ENCODE measurements at regions not wholly inside any gene's neighbourhood (a gene's known extent, or its start where the extent isn't known, plus 50 kb on each side); places are given as distances from the start of the nearest gene placed in this dataset.

DNA sequence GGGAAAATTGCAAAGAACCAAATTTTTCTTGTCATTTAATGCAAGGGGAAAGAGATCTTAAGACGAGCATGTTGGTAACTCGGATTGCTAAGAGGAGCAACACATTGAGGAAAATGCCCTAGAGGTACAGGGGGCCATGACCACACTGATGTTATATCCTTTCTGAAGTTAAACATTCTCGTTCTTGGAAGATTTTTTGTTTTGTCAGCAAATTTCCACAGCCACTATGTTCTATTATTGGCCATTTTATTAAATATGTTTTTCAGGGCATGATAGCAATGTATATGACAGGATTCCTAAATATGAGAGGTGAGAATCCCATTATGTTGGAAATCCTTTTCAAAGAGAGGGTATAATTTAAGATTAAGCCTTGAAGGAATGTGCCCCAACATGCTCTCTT lies 627.2 kb upstream of the PKN2 start:
- ATAC-seq (no peak), DNase-seq (ENCODE audit: low spot score in 2 of 2) (no peak)
- no peaks in the 10 kb centered on the region for H3K4me1 Mint-ChIP-seq
- no peaks in the 10 kb centered on the region for H3K36me3 Mint-ChIP-seq
- H3K9me3 Mint-ChIP-seq: peaks cover 2% of the 10 kb centered on the region
- H3K4me3 Mint-ChIP-seq: no peak overlapping the region
- H3K27ac Mint-ChIP-seq: no peak overlapping the region

DNA sequence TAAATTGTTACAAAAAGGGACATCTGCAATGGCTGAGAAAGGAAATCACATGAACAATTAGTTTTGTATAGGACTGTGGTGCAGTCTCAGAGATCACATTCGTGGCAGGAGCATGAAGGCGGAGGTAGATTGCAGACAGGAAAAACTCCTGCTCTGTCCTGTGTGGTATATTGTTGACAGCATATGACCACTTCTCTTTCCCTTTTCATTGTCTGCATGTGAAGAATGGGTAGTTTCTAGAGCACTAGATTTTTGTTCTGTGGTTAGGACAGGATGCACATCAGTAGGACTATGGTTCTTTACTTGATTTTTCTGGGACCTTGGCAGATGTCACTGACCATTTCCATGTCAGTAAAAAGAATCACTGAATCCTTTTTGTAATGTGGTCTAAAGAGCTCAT lies 625.9 kb upstream of the PKN2 start:
- Mint-ChIP-seq H3K27ac (no peak overlapping the region), H3K4me3 (no peak overlapping the region), H3K9me3 (peaks cover 2% of the 10 kb centered on the region), H3K4me1 (no peaks in the 10 kb centered on the region), H3K36me3 (no peaks in the 10 kb centered on the region)
- ATAC-seq: no peak
- DNase-seq (ENCODE audit: low spot score in 2 of 2): no peak

DNA sequence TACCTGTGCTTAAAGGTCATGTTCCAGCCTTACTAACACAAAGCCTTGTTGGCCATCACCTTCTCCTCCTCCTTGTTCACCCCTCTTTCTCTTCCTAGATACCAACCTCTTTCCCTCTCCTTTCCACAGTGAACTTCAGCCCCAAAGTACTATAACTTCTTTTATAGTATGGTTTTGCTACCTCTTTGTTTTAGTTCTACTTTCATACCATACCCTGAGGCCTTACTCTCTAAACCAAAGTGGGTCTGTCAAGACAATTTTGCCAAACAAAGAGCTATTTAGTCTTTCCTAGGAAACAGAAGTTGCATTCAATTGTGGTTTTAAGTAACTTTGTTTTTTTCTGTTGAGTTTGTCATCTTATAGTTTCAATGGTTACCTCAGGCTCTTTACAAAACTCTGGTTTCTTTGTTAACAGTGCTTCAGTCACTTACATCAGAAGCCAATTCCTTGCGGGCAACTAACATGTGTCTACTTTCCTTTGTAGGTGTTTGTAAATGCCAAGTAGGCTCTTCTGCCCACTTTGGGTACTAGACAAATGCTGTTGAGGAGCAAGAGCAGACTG lies 623.9 kb upstream of the PKN2 start:
- no peaks in the 10 kb centered on the region for H3K36me3 Mint-ChIP-seq
- peaks cover 2% of the 10 kb centered on the region for H3K9me3 Mint-ChIP-seq
- DNase-seq (ENCODE audit: low spot score in 2 of 2): no peak
- H3K4me1 Mint-ChIP-seq: no peaks in the 10 kb centered on the region
- no peak overlapping the region for H3K27ac Mint-ChIP-seq
- no peak for ATAC-seq
- no peak overlapping the region for H3K4me3 Mint-ChIP-seq

DNA sequence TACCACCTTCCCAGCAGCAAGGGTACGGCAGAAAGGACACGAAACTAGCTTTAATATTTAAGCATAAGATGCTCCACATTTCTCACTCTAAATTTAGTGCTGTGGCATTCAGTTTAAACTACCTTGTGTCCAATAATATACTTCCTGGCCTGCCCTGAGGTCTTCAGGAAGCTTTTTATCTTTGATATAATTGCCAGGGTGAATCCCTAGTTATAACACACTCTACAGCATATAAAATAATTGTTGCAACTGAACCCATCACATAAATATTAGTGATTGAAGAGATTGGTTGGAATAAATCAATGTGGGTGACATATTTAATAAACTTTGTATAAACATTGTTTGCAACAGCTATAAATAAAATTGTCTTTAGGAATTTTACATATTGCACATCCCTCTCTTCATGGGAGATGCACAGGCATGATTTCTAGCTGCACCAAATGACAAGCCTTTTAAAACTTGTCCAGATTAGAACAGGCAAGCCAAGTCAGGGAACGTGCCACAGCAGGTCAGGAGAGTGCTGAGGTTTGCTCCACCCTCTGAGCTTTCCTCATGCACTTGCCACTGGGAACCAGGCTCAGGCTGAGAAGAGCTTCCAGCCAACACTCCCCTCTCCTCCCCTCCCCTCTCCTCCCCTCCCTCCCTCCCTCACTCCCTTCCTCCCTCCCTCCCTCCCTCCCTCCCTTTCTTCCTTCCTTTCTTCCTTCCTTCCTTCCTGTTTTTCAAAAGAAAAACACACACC lies 623.2 kb upstream of the PKN2 start:
- Mint-ChIP-seq H3K4me3 (no peak overlapping the region), H3K27ac (no peak overlapping the region), H3K36me3 (no peaks in the 10 kb centered on the region), H3K9me3 (peaks cover 2% of the 10 kb centered on the region), H3K4me1 (no peaks in the 10 kb centered on the region)
- no peak for DNase-seq (ENCODE audit: low spot score in 2 of 2)
- ATAC-seq: no peak

DNA sequence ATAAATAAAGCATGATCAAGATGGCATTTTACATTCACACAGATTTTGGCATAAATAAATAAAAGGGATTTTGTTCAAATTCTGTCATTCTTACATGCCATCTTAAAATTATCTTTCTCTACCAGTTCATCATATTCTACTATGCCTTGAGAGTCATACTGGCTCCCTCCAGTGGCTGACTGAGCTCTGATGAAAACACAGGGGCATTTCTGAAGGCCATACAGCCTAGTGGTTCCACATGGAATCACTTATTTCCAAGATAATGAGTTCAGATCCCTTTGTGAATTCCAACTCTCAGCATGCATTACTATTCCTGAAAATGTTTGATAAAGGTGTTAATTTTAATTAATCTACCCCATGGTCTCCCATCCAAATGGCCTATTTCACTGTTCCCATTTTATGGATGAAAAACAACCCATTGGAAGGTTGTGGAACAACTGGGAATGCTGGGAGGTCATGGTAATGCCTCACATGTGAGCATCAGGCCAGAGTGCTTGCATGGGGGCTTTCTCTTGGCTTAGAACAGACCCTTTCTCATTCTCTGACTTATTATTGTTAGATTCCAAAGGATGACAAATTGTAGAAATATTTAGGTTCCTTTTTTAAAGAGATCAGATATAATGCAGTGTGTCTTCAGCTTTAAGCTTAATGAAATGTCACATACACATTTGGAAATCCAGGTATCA lies 622.4 kb upstream of the PKN2 start:
- DNase-seq (ENCODE audit: low spot score in 2 of 2) (no peak), ATAC-seq (no peak)
- H3K9me3 Mint-ChIP-seq: peaks cover 2% of the 10 kb centered on the region
- no peaks in the 10 kb centered on the region for H3K4me1 Mint-ChIP-seq
- no peaks in the 10 kb centered on the region for H3K36me3 Mint-ChIP-seq
- no peak overlapping the region for H3K27ac Mint-ChIP-seq
- H3K4me3 Mint-ChIP-seq: no peak overlapping the region

DNA sequence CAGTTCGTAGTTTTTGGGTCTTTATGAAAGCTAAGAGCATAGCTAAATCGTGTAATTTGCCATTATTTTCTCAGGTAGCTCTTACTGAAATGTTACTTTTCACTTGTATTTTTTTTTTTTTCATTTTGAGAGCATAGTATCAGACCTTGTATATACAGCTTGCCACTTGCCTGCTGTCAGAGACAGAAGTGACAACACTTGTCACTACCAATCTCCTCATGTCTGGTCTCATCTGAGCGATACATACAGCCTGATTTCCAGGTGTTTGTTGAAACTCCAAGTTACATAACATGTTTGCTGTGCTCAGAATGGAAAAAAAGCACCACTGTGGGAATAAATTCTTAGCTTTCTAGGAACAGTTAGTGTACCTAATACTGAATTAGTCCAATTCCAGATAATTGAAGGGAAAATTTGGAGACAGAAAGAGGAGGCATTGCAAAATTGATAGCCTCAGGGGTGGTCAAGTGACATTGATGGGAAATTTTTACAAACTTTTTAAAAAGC lies 621.4 kb upstream of the PKN2 start:
- Mint-ChIP-seq H3K4me3 (no peak overlapping the region), H3K36me3 (no peaks in the 10 kb centered on the region), H3K4me1 (no peaks in the 10 kb centered on the region), H3K27ac (no peak overlapping the region), H3K9me3 (peaks cover 2% of the 10 kb centered on the region)
- ATAC-seq (no peak), DNase-seq (ENCODE audit: low spot score in 2 of 2) (no peak)

DNA sequence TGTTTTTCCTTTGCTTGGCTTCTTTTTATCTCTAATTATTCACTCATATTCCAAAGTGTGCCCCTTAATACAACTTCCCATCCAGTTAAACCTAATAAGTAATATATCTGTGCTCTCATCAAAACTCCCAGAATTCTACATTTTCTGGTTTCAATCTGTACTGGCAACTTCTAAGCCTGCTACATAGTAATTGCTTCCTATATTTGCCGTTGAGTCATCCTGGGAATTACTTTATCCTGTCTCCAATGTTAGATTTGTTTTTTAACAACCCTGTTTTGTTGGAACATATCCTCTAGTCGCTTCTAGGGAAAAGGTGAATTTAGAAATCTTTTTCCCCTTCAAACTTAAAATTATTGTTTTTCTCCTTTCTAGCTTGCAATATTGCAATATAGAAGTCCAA lies 620.5 kb upstream of the PKN2 start:
- no peak overlapping the region for H3K27ac Mint-ChIP-seq
- peaks cover 2% of the 10 kb centered on the region for H3K9me3 Mint-ChIP-seq
- no peaks in the 10 kb centered on the region for H3K36me3 Mint-ChIP-seq
- H3K4me3 Mint-ChIP-seq: no peak overlapping the region
- no peak for ATAC-seq
- H3K4me1 Mint-ChIP-seq: no peaks in the 10 kb centered on the region
- DNase-seq (ENCODE audit: low spot score in 2 of 2): no peak

DNA sequence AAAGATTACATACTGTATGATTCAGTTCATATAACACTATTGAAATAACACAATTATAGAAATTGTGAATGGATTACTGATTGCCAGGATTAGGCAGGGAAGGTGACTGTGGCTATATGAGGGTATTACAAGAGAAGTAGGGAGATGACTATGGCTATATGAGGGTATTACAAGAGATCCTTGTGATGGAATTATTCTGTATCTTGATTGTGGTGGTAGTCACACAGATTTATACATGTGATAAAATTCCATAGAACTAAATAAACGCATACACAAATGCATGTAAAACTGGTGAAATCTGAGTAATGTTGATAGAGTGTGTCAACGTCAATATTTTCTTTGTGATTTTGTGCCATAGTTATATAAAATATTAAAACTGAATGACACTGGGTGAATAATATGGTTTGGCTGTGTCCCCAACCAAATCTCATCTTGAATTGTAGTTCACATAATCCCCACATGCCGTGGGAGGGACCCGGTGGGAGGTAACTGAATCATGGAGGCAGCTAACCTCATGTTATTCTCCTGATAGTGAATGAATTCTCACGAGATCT lies 615.6 kb upstream of the PKN2 start:
- Mint-ChIP-seq H3K27ac (no peak overlapping the region), H3K4me1 (no peaks in the 10 kb centered on the region), H3K9me3 (no peaks in the 10 kb centered on the region), H3K36me3 (no peaks in the 10 kb centered on the region), H3K4me3 (no peak overlapping the region)
- DNase-seq (ENCODE audit: low spot score in 2 of 2) (no peak), ATAC-seq (no peak)

DNA sequence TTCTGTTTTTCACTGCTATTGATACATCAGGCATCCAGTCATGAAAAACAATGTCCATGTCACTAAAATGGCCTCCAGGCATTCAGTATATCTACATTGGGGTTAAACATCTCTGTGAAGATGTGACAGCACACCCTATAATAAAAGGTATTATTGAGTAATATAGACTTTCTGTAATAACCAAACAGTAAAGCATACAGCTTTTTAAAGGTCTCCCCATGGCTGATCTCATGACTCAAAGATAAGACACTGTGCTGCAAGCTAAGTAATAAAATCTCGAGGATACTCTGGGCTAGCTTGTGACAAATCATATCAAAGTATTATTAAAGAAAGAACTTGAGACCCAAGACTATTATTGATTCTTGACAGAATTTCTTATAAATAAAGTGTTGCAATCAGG lies 613.1 kb upstream of the PKN2 start:
- no peaks in the 10 kb centered on the region for H3K36me3 Mint-ChIP-seq
- ATAC-seq (no peak), DNase-seq (ENCODE audit: low spot score in 2 of 2) (no peak)
- H3K4me1 Mint-ChIP-seq: no peaks in the 10 kb centered on the region
- H3K9me3 Mint-ChIP-seq: no peaks in the 10 kb centered on the region
- H3K4me3 Mint-ChIP-seq: no peak overlapping the region
- no peak overlapping the region for H3K27ac Mint-ChIP-seq

DNA sequence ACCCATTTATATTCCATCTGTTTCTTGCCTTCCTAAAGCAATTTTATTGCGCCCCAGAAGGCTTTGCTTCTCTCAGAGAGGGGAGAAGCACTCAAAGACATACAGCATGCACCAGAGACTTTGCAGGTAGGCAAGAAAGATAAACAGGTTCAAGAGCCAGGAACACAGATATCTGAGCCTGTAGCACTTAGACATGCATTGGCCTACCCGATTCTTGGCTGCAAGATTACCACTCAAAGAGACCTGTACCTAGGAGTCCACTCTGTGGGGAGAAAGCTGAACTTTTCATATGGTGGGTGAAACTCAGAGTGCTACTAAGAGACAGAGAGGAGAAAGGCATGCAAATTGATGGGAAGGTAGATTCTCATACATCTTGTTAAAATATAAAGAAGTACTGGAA lies 609.4 kb upstream of the PKN2 start:
- no peak for ATAC-seq
- DNase-seq (ENCODE audit: low spot score in 2 of 2): no peak
- Mint-ChIP-seq H3K27ac (no peak overlapping the region), H3K9me3 (peaks cover 2% of the 10 kb centered on the region), H3K4me3 (no peak overlapping the region), H3K4me1 (no peaks in the 10 kb centered on the region), H3K36me3 (no peaks in the 10 kb centered on the region)

DNA sequence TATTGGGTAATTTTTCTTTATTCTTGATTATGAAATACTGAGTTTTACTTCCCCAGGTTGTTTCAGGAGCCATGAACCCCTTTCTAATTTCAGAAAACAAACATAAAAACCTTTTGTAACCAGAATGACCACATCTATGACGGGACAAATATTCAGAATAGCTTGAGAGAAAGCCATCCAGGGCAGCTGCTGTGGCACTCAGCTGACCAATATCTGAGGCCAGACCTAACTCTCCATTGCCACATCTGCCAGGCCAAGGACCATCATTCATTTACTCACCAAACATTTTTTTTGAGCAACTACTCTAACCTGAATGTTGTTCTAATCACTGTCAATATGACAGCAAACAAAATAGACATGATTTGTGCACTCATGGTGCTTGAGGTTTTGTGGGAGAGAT lies 608.3 kb upstream of the PKN2 start:
- ATAC-seq: no peak
- Mint-ChIP-seq H3K27ac (no peak overlapping the region), H3K4me1 (no peaks in the 10 kb centered on the region), H3K36me3 (no peaks in the 10 kb centered on the region), H3K4me3 (no peak overlapping the region), H3K9me3 (peaks cover 2% of the 10 kb centered on the region)
- DNase-seq (ENCODE audit: low spot score in 2 of 2): no peak

DNA sequence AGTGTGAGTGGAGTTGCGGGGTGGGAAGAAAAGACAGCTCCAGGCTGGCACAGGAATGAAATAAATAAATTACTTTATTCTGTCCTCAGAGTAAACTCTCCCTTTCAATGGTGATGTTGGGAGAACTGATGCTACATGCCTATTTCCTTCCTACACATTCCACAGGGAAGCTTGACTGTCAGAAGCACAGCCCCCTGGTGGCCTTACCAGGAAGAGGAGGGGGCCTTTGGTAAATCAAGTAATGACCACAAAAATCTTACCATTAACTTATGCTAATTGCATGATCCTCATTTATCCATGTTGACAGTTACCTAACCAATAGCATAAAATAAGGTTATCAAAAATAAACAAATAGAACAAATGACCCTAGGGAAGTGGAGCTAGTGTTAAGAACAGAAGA lies 605.0 kb upstream of the PKN2 start:
- Mint-ChIP-seq H3K36me3 (no peaks in the 10 kb centered on the region), H3K27ac (no peak overlapping the region), H3K9me3 (peaks cover 7% of the 10 kb centered on the region), H3K4me1 (no peaks in the 10 kb centered on the region), H3K4me3 (no peak overlapping the region)
- ATAC-seq: no peak
- no peak for DNase-seq (ENCODE audit: low spot score in 2 of 2)

DNA sequence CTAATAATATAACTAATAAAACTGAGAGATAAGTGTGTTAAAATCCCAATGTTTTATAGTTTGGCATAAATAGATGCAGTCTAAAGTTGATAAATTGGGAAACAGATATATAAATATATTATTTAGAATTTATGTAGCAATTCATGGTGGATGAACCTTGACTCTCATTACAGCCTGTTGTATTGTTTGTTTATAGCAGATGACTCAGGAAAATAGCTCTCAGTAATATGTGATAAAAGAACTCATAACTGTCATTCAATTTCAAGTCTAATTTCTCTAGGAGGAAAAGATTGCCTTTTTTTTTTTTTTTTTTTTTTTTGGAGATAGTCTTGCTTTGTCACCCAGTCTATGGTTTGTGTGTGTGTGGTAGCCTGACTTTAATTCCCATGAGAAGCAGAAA lies 603.2 kb upstream of the PKN2 start:
- Mint-ChIP-seq H3K36me3 (no peaks in the 10 kb centered on the region), H3K9me3 (peaks cover 13% of the 10 kb centered on the region), H3K4me1 (no peaks in the 10 kb centered on the region), H3K4me3 (no peak overlapping the region), H3K27ac (no peak overlapping the region)
- DNase-seq (ENCODE audit: low spot score in 2 of 2) (no peak), ATAC-seq (no peak)

DNA sequence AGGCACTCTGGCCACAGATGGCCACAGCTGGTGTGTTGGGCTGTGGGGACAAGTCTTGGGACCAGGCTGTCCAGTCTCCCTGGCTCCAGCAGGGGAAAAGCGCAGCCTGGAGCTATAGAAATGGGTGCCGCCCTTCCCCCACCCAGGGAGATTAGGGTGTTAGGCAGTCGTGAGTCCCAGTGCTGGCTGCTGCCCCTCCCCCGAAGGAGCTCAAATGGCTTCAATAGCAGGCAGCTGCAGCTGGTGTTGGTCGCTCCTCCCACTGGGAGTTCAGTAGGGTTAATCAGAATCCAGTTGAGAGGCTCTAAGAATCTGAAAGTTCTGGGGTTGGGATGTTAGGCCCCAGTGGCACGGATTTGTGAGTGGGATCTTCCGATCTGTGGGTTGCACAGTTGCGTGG lies 595.6 kb upstream of the PKN2 start:
- peaks cover 13% of the 10 kb centered on the region for H3K9me3 Mint-ChIP-seq
- no peak overlapping the region for H3K27ac Mint-ChIP-seq
- no peaks in the 10 kb centered on the region for H3K4me1 Mint-ChIP-seq
- H3K36me3 Mint-ChIP-seq: no peaks in the 10 kb centered on the region
- ATAC-seq (no peak), DNase-seq (ENCODE audit: low spot score in 2 of 2) (no peak)
- no peak overlapping the region for H3K4me3 Mint-ChIP-seq

DNA sequence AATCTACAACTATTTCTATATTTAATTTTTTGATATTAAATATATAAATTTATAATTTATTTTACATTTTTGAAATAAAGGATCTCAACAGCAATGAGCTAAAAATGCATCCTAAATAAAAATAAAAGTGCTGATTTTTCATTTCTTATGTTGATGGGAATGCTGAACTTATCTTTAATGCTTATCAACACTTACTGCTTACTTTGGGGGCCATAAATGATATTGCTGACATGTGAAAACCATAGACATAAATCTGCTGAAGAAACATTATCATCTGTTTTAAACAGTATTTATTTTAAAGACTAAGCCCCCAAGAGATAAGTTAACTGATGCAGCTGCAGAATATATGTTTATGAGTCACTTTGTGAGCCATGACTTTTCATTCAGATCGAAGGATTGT lies 594.1 kb upstream of the PKN2 start:
- DNase-seq (ENCODE audit: low spot score in 2 of 2) (no peak), ATAC-seq (no peak)
- Mint-ChIP-seq H3K27ac (no peak overlapping the region), H3K36me3 (no peaks in the 10 kb centered on the region), H3K4me3 (no peak overlapping the region), H3K9me3 (peaks cover 14% of the 10 kb centered on the region), H3K4me1 (no peaks in the 10 kb centered on the region)

DNA sequence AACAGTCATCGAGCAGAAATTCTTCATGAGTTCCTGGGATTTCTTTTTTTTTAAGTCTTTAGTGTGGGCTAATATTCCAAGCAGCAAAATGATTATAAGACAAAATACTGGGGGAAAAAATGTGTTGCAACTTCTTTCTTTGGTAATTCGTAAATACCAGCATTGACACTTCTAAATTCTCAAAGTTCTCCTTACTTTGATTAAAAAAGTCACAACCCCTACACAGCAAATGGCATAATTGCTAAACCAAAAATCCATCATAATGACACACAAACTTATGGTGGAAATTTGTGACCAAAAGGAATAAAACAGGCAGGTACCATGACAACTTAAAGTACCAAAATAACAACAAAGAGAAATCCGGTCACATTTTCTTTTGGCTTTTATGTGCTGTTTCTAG lies 585.2 kb upstream of the PKN2 start:
- peaks cover 2% of the 10 kb centered on the region for H3K9me3 Mint-ChIP-seq
- no peaks in the 10 kb centered on the region for H3K4me1 Mint-ChIP-seq
- no peak overlapping the region for H3K4me3 Mint-ChIP-seq
- no peak overlapping the region for H3K27ac Mint-ChIP-seq
- no peaks in the 10 kb centered on the region for H3K36me3 Mint-ChIP-seq
- DNase-seq (ENCODE audit: low spot score in 2 of 2): no peak
- ATAC-seq: no peak

All from stimulated activated effector memory CD8-positive, alpha-beta T cell treated with anti-CD3 and anti-CD28 coated beads, Interleukin-12 subunit alpha, Interleukin-12 subunit beta, amount 100 ng/mL, for 72 hours (primary cell).